ENCODE measurements at regions not wholly inside any gene's neighbourhood (a gene's known extent, or its start where the extent isn't known, plus 50 kb on each side); places are given as distances from the start of the nearest gene placed in this dataset.

DNA sequence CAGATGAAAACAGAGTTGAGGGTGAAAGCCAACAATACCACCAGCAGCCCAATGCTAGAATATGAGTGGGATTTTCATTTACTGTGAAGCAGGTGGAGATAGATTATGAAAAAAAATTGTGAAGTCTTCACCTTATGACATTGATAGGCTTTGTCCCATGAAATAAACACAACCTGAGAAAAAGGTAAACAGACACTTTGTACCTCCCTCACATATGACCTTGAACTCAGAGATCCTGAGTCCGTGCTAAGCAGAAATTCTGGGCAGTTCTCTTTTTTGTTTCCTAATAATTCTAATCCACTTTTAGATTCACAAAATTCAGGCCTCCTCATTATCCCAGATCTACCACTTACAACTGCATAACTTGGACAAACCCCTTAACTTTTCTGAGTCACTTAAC is 127.3 kb upstream of the RORB start:
- TF ChIP-seq, protein P1, sequence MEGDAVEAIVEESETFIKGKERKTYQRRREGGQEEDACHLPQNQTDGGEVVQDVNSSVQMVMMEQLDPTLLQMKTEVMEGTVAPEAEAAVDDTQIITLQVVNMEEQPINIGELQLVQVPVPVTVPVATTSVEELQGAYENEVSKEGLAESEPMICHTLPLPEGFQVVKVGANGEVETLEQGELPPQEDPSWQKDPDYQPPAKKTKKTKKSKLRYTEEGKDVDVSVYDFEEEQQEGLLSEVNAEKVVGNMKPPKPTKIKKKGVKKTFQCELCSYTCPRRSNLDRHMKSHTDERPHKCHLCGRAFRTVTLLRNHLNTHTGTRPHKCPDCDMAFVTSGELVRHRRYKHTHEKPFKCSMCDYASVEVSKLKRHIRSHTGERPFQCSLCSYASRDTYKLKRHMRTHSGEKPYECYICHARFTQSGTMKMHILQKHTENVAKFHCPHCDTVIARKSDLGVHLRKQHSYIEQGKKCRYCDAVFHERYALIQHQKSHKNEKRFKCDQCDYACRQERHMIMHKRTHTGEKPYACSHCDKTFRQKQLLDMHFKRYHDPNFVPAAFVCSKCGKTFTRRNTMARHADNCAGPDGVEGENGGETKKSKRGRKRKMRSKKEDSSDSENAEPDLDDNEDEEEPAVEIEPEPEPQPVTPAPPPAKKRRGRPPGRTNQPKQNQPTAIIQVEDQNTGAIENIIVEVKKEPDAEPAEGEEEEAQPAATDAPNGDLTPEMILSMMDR (IDR thresholded peaks at IDR 0.05): no peak
- TF ChIP-seq POLR2A (IDR thresholded peaks at IDR 0.05): no peak
